ENCODE measurements at regions not wholly inside any gene's neighbourhood (a gene's known extent, or its start where the extent isn't known, plus 50 kb on each side); places are given as distances from the start of the nearest gene placed in this dataset.

DNA sequence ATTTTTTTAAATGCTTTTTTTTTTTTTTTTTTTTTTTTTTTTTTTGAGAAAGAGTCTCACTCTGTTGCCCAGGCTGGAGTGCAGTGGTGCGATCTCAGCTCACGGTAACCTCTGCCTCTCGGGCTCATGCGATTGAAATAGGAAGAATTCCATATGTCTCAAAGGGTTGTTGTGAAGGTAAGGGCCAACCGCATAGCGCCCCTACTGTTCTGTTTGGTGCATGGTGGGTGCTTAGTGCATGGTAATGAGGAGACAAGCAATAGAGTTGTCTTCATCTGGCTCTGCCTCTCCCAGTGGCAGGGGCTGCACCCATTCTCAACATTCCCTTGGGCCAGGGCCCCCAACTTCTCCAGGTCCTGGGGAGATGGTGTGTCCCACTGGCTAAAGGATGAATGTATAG is 68.7 kb downstream of the RASL11A start:
- Histone ChIP-seq H3K36me3 (ENCODE audit: insufficient read depth, low read length) (no peaks in the 10 kb centered on the region), H3K9ac (ENCODE audit: low read length) (no peak overlapping the region), H3F3A (ENCODE audit: insufficient read depth, low read length) (no peaks in the 10 kb centered on the region), H3K4me3 (ENCODE audit: low read depth, low read length, poor library complexity, severe bottlenecking) (no peak overlapping the region), H3K9me3 (ENCODE audit: low read length) (no peaks in the 10 kb centered on the region), H3K4me1 (ENCODE audit: insufficient read depth, low read length, severe bottlenecking) (no peaks in the 10 kb centered on the region), H3K9me2 (ENCODE audit: low read depth, low read length) (no peaks in the 10 kb centered on the region), H3K27ac (ENCODE audit: low read depth, low read length, poor library complexity, severe bottlenecking) (no peak overlapping the region), H3K4me2 (ENCODE audit: low read length) (no peak overlapping the region), H3K27me3 (ENCODE audit: insufficient read depth, low read length) (no peaks in the 10 kb centered on the region), H2AFZ (ENCODE audit: low read length) (no peak overlapping the region), H3K79me2 (ENCODE audit: insufficient read depth, low read length) (no peaks in the 10 kb centered on the region), H4K20me1 (ENCODE audit: insufficient read depth, low read length) (no peaks in the 10 kb centered on the region)
- TF ChIP-seq, protein P1, sequence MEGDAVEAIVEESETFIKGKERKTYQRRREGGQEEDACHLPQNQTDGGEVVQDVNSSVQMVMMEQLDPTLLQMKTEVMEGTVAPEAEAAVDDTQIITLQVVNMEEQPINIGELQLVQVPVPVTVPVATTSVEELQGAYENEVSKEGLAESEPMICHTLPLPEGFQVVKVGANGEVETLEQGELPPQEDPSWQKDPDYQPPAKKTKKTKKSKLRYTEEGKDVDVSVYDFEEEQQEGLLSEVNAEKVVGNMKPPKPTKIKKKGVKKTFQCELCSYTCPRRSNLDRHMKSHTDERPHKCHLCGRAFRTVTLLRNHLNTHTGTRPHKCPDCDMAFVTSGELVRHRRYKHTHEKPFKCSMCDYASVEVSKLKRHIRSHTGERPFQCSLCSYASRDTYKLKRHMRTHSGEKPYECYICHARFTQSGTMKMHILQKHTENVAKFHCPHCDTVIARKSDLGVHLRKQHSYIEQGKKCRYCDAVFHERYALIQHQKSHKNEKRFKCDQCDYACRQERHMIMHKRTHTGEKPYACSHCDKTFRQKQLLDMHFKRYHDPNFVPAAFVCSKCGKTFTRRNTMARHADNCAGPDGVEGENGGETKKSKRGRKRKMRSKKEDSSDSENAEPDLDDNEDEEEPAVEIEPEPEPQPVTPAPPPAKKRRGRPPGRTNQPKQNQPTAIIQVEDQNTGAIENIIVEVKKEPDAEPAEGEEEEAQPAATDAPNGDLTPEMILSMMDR (IDR thresholded peaks at IDR 0.05; ENCODE audit: low read length): peak; percentile 33
- TF ChIP-seq EZH2 (IDR thresholded peaks at IDR 0.05; ENCODE audit: borderline replicate concordance, low read length): no peak

DNA sequence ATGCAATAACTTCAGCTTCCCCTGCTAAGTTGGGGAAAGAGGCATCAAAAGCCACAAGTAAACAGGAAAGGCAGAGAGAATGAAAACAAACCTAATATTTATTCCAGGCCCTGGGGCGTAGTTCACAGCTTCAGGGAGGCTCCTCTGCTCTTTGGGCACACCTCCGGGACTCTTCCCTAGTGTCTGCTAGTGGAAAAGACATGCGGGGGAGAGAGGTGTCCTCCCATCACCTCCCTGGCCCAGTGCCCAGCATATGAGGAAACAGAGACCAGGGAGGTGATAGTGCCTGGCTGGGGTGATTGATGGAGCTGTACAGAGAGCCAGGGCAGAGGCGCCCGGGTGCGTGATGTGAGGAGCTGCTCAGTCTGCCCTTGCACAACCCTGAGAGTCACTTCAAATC is 71.0 kb downstream of the RASL11A start:
- Histone ChIP-seq H3K4me2 (ENCODE audit: low read length) (no peak overlapping the region), H4K20me1 (ENCODE audit: insufficient read depth, low read length) (no peaks in the 10 kb centered on the region), H3F3A (ENCODE audit: insufficient read depth, low read length) (no peaks in the 10 kb centered on the region), H3K36me3 (ENCODE audit: insufficient read depth, low read length) (no peaks in the 10 kb centered on the region), H3K79me2 (ENCODE audit: insufficient read depth, low read length) (no peaks in the 10 kb centered on the region), H3K27ac (ENCODE audit: low read depth, low read length, poor library complexity, severe bottlenecking) (no peak overlapping the region), H3K9ac (ENCODE audit: low read length) (no peak overlapping the region), H3K9me3 (ENCODE audit: low read length) (no peaks in the 10 kb centered on the region), H2AFZ (ENCODE audit: low read length) (no peak overlapping the region), H3K9me2 (ENCODE audit: low read depth, low read length) (no peaks in the 10 kb centered on the region), H3K4me3 (ENCODE audit: low read depth, low read length, poor library complexity, severe bottlenecking) (no peak overlapping the region), H3K27me3 (ENCODE audit: insufficient read depth, low read length) (no peaks in the 10 kb centered on the region), H3K4me1 (ENCODE audit: insufficient read depth, low read length, severe bottlenecking) (no peaks in the 10 kb centered on the region)
- TF ChIP-seq, protein P1 (IDR thresholded peaks at IDR 0.05; ENCODE audit: low read length): no peak
- no peak for TF ChIP-seq EZH2 (IDR thresholded peaks at IDR 0.05; ENCODE audit: borderline replicate concordance, low read length)

DNA sequence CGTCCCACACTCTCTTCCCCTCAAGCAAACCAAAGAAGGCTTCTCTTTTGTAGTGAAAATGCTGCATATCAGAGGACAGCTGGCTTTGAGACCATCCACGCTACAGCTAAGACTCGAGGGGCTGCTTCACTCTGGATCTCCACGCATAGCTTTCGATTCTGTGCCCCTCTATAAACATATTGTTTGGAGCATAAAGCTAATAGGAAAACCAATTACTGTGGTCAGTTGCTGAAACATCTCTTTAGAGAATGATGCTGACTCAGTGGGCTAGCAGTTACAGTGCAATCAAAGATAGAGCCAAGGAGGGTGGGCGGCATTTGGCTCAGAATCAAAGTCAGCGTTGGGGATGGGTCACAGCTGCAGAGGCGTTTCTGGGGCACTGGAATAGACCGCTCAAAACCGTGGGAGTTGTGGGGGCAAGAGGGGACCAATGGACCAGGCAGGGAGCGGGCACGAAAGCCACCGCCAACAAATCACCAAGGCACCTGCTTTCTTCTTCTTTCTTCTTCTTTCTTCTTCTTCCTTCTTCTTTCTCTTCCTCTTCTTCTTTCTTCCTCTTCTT is 76.7 kb downstream of the RASL11A start:
- Histone ChIP-seq H3K9me2 (ENCODE audit: low read depth, low read length) (no peaks in the 10 kb centered on the region), H3K4me2 (ENCODE audit: low read length) (no peak overlapping the region), H3K27me3 (ENCODE audit: insufficient read depth, low read length) (no peaks in the 10 kb centered on the region; the same call in 1 of the 2 replicates), H3K36me3 (ENCODE audit: insufficient read depth, low read length) (no peaks in the 10 kb centered on the region), H3K27ac (ENCODE audit: low read depth, low read length, poor library complexity, severe bottlenecking) (no peak overlapping the region), H3F3A (ENCODE audit: insufficient read depth, low read length) (no peaks in the 10 kb centered on the region), H4K20me1 (ENCODE audit: insufficient read depth, low read length) (no peaks in the 10 kb centered on the region), H3K4me3 (ENCODE audit: low read depth, low read length, poor library complexity, severe bottlenecking) (no peak overlapping the region), H2AFZ (ENCODE audit: low read length) (no peak overlapping the region), H3K9me3 (ENCODE audit: low read length) (no peaks in the 10 kb centered on the region), H3K9ac (ENCODE audit: low read length) (no peak overlapping the region), H3K79me2 (ENCODE audit: insufficient read depth, low read length) (no peaks in the 10 kb centered on the region), H3K4me1 (ENCODE audit: insufficient read depth, low read length, severe bottlenecking) (no peaks in the 10 kb centered on the region)
- TF ChIP-seq, protein P1 (IDR thresholded peaks at IDR 0.05; ENCODE audit: low read length): no peak
- no peak for TF ChIP-seq EZH2 (IDR thresholded peaks at IDR 0.05; ENCODE audit: borderline replicate concordance, low read length)
